GM18909 (cell line): ENCODE measurements at regions not wholly inside any gene's neighbourhood (a gene's known extent, or its start where the extent isn't known, plus 50 kb on each side); places are given as distances from the start of the nearest gene placed in this dataset.

Experiments
- ATAC-seq: cut with Tn5 transposase; IDR thresholded peaks from one replicate; pipeline ENCODE4 v1.9.1; 2021; ENCODE audit warnings: mild to moderate bottlenecking; ENCODE audit not compliant: unreplicated experiment, poor library complexity

DNA sequence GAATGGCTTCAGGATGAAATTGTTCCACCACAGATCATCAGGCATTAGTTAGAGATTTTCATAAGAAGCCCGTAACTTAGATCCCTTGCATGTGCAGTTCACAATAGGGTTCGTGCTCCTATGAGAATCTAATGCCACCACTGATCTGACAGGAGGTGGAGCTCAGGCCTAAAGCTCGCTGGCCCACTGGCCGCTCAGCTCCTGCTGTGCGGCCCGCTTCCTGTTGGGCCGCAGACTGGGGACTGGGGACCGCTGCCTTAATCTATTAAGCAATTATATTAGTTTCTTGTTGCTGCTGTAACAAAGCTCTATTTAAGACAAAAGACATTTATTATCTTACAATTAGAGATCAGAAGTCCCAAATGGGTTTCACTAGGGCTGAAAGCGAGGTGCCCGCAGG lies 205.6 kb downstream of the LARP7 start:
- ATAC-seq = no peak

DNA sequence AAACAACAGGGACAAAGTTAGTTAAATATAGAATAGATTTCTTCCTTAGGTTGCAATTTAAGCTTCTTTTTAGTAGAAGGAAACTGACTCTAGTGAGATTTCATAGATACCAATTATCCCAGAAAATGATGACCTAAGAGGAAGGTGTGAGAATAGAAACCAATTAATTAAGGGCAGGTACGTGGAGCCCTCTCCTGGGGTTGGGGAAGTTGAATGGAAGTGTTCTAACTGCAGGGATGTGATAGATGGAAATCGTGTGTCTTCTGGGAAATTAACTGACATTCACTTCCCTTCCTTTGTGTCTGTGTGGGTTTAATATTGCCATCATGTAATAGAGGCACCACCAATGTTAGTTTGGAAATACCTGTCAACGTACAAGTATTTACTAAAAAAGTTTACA lies 204.1 kb upstream of the ANK2 start:
- ATAC-seq = no peak

DNA sequence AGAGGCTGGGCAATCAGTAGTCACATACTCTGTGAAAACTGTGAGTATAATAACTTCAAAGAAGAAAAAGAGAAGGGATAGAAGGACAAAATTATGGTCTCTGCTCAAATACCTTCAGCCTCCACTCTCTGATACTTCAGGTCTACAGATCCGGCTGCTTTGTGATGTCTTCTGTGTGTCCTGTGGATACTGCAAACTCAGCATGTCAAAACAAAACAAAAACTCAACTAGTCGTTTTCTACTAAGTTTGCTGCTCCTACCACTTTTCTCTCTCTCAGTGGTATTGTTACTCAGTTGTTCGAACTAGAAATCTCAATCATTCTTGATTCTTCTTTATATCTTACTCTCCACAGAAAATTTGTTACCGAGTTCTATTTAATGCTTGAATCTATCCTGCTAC lies 202.4 kb upstream of the ANK2 start:
- no peak for ATAC-seq

DNA sequence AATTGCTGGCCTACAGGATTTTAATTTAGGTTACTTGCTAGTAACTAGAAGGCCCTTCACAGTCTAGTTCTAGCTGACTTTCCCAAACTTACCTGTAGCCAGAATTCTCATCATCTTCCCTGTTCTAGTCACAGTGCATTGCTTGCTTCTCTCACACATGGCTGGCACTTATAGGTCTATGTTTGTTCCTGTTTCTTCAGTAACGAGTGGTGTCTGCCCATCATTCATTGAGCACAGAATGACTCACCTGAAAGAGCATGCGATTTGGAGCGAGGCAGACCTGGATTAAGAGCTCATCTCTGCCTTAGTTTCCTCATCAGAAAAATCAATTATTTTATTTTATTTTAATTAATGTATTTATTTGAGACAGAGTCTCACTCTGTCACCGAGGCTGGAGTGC lies 201.7 kb upstream of the ANK2 start:
- ATAC-seq = no peak

DNA sequence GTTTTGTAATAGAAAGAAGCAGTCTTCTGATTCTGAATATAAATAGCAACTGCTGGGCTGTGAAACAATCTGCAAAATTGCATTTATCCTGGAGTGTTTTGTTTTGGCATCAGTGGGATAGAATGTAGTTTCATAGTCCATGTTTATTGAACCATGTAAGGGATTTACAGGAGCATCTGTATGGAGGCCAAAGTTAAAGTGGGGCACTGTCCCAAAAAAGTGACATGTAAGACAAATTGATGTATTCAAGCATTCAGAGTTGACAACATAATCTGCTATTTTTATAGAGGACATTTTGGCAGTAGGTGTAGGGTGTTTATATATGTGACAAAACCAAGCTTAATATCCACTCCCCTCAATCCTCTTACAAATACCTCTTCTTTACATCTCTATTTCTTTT lies 200.5 kb upstream of the ANK2 start:
- no peak for ATAC-seq

DNA sequence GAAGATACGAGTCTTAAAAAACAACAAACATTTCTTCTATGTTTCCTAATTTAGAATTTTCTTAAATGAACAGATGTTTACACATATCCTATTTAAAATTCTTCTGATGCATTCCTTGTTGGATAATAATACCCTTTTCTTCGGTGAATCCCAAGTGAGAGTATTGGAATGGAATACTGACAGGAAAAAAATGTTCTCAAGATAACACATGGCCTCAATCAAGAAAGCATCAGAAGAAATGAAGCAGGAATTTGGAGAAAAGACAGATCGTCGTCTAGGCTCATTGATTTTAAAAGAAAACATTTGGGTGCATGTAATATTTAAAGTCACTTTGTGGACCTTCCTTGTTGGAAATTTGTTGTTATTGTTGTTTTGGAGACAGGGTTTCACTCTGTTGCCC lies 196.9 kb upstream of the ANK2 start:
- ATAC-seq = no peak

DNA sequence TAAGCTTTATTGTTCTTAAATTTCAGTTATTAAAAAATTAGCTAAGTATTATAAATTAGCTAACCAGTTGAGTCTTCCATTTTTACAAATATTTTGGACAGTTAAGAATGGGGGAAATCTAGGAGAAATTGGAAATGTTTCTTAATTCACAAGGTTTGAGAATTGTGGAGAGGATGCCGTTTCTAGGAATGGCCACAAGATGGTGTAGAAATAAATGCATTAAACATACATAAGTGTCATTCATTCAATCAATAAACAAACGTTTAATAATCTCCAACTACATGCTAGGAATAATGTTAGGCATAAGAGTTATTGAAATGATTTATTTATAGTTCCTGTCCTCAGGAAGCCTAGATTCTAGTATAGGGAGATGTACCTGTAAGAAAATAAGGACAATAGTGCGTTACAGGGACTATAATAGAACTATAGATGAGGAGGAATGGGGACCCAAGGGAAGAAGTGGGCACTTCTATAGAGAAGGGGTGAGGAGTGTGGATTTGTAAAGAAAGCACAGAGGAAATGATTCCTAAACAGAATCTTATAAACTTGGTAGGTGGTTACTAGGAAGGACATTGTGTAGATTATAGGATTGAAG lies 195.7 kb upstream of the ANK2 start:
- ATAC-seq = no peak

DNA sequence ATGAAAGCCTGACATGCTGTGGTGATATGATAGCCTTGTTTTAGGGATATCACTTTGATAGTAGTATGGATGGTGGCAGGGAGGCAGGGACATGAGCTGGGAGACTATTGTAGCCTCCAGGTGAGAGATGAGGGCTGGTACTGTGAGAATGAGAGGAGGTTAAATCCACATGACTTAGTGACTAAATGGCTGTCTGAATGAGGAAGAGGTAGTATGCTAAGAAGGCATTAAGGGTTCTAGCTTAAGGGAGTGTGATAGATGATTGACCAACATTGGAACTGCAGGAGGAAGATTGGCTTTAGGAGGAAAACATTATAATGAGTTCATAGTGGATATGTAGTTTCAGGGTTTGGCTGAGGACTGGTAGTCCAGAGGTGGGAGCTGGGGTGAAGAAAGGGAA lies 195.0 kb upstream of the ANK2 start:
- no peak for ATAC-seq

DNA sequence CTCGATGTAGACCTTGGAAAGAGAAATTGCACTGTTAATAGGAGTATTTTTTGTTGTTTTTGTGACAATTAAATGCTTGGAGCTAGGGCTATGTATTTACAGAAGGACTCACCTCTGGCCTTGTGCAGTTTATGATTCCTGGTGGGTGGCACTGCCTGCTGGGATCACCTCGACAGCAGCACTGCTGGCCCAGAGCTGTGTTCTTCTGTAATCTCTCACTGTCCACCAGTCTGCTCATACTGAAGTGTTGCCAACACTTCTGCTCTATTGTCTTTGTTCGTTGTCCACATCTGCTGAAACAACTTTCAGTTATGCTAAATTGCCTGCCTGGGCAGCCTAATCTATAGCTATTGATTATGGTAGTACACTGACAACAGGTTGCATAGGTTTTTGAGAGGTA lies 194.4 kb upstream of the ANK2 start:
- ATAC-seq = no peak

DNA sequence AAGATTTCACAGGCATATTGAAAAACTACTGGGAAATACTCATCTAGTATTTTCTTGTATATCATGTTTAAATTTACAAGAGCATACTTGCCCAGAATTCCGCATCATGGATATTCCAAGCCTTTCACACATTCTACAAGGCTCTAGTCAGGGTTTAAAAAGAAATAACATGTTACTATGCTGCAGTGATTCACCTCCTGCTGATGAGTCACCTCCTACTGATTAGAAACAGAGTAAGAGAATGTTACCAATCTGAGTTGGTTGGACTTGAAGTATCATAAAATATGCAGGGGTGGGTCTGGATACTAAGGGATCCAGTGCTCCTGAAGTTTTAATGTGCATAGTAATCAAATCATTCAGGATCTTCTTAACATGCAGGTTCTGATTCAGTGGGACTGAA lies 192.0 kb upstream of the ANK2 start:
- ATAC-seq = no peak

DNA sequence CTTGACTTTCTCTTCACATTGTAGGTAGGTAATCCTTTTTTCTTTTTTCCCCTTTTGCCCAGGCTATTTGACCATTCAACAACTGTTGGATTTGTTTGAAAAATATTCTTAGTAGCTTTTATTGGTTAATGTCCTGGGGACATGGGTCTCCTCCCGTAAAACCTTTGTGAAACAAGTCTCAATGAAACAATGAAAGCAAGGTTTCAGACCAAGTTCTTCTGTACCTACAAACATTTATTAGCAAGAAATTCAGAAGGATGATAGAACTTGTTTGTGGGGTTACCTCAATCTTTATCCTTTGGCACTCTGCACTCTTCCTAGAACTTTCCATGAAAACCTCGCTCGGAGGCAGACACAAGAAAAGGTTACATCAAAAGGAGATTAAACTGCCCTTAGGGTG lies 190.7 kb upstream of the ANK2 start:
- ATAC-seq = no peak

DNA sequence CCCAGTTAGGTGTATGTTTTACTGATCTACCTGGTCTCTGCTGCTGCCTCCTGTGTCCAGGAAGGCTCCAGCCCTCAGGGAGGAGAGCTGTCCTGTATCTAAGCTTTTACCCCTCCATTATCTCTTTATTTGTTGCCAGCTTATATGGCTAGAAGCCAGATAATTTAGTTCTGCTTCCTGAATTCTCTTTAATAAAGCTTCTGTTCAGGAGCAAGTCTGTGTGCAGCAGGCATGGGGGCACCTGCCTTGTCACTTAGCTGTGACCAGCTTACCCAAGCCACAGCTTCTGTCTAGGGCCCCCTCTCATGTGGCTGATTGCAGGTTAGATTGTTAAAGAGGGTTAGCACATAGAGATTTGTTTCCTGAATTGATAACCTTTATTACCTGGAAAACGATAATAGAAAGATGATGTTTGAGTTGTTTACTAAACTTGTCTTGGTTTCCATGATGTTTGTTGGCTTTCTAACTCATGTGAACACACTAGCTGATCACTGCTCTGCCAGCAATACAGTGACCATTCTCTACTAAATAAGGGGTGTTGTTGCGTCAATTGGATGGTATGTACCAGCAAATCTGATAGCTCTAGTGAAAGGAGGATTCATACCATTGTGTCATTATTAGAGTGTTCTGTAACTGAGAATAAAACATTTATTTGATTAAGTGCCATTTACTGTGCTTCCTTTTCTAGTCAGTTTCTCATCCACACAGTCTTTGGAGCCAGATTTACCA lies 189.8 kb upstream of the ANK2 start:
- ATAC-seq = no peak

DNA sequence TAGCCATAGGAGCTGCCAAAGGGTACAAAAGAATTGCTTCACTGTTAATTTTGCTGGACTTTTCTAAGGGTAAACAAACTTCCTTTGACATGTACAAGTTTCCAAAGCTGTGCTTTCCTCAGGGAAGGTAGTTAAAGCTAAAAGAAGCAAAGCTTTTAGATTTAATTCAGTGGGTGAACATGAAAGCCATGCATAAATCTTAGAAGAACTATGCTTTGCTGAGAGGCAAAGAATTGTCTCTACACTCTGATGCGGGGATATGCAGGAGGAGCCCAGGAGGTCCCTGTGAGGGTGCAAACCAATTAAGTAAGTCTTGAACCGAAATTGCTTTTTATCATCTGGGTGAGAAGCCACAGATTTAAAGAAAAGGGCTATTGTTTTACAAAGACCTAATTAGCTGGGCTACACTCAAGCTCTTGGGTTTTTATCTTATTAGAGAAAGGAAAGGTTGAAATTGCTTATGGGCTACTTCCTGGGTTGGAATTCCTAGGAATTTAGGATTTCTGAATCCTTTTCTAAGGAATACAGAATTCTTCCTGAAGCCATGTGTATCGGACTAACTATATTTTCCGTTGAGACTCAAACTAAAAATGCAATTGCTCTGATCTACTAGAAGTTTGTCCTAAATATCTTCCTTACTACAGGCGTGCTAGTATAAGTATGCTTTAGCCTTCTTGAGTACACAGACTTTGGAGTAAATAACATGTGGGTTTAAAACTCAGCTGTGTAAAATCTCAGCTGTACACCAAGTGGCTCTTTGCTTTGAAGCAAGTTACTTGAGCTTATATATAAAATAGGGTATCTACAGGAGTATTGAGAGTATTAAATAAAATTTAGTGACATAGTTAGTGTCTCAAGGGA lies 188.4 kb upstream of the ANK2 start:
- no peak for ATAC-seq

DNA sequence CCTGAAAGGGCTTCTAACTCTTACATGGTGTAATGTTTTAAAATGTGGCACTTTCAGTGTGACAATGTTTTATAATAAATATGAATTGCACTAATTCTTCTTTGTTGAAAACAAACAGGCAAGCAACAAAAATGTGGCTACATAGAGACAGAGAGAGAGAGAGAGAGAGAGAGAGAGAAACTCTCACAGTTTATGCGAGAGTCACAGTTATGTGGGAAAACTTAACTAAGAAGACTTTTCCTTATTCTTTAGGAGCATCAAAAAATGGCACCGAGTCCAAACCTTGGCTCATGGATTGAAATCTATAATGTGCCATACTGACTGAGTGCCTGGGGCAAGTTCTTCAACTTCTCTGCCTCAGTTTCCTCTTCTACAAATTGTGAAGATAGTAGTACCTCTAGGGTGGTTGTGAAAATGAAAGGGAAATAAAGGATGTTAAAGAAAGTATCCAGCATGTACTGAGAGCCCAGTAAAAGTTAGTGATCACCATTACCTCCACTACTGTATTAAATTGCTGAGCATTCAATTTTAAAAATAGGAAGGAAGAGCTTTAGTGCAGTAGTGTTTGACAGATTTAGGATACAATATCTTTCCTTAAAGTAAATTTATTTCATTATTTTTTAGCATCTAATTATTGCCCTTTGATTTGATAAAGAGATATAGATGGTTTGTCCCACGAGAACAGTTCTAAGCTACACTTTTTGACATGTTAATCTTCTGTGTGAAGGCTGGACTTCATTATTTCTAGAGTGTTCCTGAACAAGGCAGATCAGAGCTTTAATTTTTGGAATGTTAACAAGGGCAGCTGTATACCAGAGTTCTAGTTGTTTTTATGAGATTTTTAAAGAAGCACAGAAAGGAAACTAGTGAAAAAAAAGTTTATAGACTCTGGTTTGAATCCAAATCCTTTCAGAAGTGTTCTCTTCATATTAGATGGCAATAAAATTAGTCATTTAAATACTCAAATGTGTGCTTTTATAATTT lies 187.5 kb upstream of the ANK2 start:
- ATAC-seq = no peak

DNA sequence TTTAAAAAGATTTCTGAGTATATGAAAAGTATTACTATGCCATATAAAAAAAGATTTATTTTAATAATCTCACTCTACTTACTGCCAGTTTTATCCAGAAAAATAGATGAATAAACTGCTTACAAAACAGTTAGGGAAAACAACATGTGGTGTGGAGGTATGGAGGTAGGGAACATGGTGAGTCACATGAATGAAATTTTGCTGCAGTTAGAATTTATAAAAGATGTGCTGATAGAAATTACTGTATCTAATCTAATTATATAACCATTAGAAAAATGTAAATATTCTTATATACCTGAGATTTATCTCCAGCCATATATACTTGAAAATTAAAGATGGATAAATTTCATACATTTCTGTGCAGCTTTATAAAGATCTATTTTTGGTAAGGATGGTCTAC lies 184.0 kb upstream of the ANK2 start:
- no peak for ATAC-seq

DNA sequence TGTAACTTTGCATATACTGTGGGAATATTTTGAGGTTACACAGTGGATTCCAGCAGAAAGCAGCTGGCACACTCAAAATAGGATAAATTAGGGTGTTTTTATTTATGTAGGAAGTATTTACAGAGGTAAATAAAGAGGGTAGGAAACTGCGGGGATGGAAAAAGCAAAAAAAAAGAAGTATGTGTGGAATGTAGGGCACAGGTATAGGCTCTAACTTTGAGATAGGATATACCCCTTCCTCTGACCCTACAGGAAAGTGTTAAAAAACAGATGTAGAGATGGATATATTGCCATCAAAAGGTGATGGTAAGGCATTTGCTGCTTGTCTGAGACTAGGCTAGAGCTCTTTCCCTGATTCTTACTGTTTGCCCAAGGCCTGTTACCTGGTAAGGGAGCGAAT lies 173.1 kb upstream of the ANK2 start:
- ATAC-seq = no peak

DNA sequence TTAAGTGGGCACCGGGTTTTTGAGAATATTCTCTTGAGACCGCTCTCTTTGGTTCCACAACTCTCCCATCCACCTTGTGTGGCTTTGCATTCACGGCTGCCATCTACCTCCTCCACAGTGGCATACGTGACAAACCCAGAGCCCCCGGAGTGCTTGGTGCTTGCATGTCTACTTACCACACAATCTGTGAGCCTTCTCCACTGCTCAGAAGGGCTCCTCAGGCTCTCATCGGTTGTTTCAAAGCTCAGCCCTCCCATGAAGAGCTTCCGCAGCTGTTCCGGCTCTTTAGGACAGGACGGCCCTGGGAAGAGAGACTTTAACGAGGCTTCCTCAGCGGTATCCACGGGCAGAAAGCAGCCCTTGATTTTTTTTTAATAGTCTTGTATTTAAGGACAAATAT lies 167.6 kb upstream of the ANK2 start:
- no peak for ATAC-seq

DNA sequence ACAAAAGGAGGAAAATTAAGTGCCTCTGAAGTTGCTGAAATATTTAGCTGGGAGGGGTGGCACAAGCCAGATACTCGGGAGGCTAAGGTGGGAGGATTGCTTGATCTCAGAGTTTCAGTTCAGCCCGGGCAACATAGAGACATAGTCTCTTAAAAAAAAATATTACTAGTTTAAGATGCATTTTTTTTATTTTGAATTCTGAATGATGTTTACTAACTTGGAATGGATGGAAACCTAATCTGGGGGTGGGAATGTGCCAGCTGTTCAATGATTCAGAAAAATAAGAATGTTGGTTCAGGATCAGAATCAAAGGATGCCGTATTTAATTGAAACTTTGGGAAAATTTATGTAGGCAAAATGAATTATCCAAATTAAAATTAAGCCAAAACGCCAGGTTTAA lies 167.2 kb upstream of the ANK2 start:
- ATAC-seq = no peak

DNA sequence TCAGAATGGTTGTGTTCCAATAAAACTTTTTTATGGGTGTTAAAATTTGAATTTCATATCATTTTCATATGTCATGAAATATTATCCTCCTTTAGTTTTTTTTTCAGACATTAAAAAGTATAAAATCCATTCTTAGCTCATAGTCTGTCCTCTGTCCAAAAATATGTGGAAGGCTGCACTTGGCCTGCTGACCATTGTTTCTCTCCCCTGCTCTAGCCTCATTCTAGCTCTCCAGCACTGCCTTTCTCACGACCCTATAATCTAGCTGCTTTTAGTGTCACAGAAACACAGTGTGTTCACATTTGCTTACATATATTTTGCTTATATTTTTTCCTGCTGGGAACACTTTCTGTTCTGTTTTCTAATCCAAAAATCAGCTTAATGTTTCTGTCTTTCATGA lies 165.0 kb upstream of the ANK2 start:
- no peak for ATAC-seq

DNA sequence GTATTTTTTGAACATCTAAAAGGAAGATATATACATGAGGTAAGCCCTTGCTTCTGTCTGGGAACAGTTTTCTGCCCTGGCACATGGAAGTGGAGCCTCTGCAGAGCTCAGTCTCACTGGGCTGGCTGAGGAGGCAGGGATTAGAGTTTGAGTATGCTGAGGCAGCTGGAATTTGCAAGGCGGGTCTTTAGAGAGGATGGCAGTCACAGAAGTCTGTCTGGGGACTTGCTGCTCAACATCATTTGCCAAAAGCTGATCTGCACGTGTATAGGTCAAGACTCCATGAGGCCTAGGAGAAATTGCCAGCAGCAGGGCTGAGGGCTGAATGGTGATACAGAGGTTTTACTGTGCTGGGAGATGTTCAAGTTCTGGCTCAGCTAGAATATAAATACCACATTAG lies 163.6 kb upstream of the ANK2 start:
- ATAC-seq = no peak
